NB4 (cell line): ENCODE measurements at regions not wholly inside any gene's neighbourhood (a gene's known extent, or its start where the extent isn't known, plus 50 kb on each side); places are given as distances from the start of the nearest gene placed in this dataset.

Experiments
- DNase-seq: peaks from one replicate; pipeline ENCODE4 v3.0.0; 2010; ENCODE audit warnings: low read depth
- H3K4me3 ChIP-seq: one replicate; pipeline ENCODE4 v1.5.1; 2011; ENCODE audit warnings: mild to moderate bottlenecking, low read depth, low read length, moderate library complexity
- CTCF ChIP-seq: IDR thresholded peaks from one replicate; pipeline ENCODE4 v1.5.1; 2012; ENCODE audit warnings: low read depth, low read length
- MYC ChIP-seq: IDR thresholded peaks from 2 replicates; pipeline ENCODE4 v1.6.1; 2011; ENCODE audit warnings: low read depth, low read length
- POLR2A ChIP-seq: IDR thresholded peaks from 2 replicates; pipeline ENCODE4 v1.6.1; 2011; ENCODE audit warnings: mild to moderate bottlenecking; ENCODE audit not compliant: insufficient read length; ENCODE audit errors: extremely low read depth
- TF ChIP-seq, protein P1 (sequence below): IDR thresholded peaks from 2 replicates; pipeline ENCODE4 v1.6.1; 2011; ENCODE audit warnings: low read depth, low read length

DNA sequence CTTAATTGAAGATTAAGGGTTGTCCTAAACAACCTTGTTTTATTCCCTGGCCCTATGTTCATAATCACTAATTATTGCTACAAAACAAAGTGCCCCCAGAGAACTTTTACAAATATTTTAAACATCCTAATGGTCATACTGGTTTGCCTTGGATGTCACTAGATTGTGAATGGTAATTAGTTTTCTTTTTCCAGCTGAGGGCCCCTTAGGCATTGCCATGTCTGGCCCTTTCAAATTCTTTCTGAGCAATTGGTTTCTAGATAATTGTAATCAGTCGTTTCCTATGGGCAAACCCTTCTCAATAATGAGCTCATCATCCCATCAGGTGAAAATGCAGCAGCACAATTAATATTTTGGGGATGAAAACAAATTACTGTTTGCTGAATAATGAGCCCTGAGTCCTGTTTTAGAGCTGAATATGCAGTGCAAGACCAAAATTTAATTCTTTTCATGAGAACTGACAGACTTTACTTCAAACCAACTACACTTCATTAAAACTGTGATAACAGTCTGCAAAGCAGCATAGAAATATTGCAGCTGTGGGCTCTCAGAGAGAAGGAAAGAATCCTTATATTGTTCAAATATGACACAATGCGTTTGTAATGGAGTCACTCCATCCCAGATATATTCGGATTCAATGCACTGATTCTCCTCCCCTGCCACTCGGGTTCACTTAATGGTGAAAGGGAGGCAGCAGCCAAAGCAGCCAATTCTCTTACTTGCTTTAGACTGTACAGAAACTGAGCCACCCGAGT lies 67.7 kb upstream of the ARHGAP5 start:
- TF ChIP-seq CTCF (no peak), MYC (no peak), POLR2A (no peak)
- TF ChIP-seq, protein P1, sequence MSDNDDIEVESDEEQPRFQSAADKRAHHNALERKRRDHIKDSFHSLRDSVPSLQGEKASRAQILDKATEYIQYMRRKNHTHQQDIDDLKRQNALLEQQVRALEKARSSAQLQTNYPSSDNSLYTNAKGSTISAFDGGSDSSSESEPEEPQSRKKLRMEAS = no peak
- H3K4me3 ChIP-seq = no peak overlapping the region
- no peak for DNase-seq

DNA sequence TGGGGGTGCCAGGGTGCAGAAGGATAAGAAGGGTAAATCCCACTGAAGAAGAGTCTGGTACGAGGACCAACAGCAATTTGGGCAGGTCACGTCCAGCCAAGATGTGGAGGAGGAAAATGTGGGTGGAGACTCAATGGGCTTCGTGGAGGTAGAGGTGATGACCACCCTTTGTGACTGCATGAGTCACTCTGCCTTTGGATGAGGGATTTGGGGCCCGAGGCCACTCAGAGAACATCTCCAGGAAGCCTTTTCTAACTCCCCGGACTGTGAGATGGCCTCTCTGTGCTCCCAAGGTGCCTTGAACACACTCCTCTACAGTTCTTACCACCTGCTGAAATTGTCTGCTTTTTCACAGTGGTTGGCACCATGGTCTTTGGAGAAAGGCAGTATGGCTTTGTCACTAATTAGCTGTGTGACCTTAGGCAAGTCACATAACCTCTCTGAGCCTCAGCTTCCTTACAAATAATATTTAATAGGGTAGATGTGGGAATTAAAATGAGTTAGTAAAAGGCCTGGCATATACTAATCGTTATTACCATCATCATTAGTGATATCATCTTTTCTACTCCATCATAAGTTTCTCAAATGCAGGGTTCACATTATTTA lies 67.0 kb upstream of the ARHGAP5 start:
- H3K4me3 ChIP-seq = no peak overlapping the region
- TF ChIP-seq, protein P1 = no peak
- TF ChIP-seq CTCF (no peak), POLR2A (no peak), MYC (no peak)
- no peak for DNase-seq

DNA sequence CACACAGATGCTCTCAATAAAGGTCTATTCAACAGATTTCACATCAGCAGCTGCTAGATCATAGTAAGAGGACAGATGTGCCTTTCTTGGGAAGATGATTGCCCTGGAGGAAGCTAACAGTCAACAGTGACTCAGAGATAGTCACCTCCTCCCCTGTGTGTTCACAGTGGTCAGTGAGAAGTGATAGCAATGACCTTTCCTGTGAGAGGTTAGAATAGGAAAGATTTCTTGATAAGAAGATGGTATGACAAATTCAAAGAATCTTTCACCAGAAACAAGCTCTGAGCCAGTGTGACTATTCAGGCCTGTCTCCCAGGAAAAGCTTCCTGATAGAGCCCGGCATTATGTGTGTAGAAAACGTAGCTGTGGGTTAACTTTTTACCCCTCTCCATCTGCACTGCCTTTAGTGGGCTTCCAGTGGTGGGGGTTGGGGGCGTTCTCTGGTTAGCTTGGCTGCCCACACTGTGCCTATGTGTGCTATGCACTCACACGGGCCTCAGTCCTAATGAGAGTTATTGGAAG lies 66.4 kb upstream of the ARHGAP5 start:
- no peak for DNase-seq
- H3K4me3 ChIP-seq = no peak overlapping the region
- TF ChIP-seq, protein P1 = no peak
- TF ChIP-seq CTCF = no peak
- TF ChIP-seq POLR2A = no peak
- no peak for TF ChIP-seq MYC

GRCh38 chr14:32011225-32011624 lies 65.9 kb upstream of the ARHGAP5 start:
- no peak for DNase-seq
- TF ChIP-seq CTCF = no peak
- no peak for TF ChIP-seq POLR2A
- no peak for TF ChIP-seq MYC
- TF ChIP-seq, protein P1 = no peak

GRCh38 chr14:32012062-32012461 lies 65.0 kb upstream of the ARHGAP5 start:
- TF ChIP-seq MYC (no peak), CTCF (no peak), POLR2A (no peak)
- TF ChIP-seq, protein P1 = no peak
- no peak overlapping the region for H3K4me3 ChIP-seq
- no peak for DNase-seq

More at GRCh38 chr14:32011225-32011624, 65.9 kb upstream of the ARHGAP5 start:
- H3K4me3 ChIP-seq = no peak overlapping the region
